GM18868 (cell line): ENCODE measurements at regions not wholly inside any gene's neighbourhood (a gene's known extent, or its start where the extent isn't known, plus 50 kb on each side); places are given as distances from the start of the nearest gene placed in this dataset.

Source experiments
- ATAC-seq: cut with Tn5 transposase; IDR thresholded peaks from one replicate; pipeline ENCODE4 v1.9.1; 2021; ENCODE audit warnings: mild to moderate bottlenecking, moderate library complexity; ENCODE audit not compliant: unreplicated experiment

- ATAC-seq, result no peak
Observed at GRCh38 chr1:235925016-235925415, 58.3 kb upstream of the LYST start.

GRCh38 chr1:235923466-235924021, 56.8 kb upstream of the LYST start:
- peak; percentile 75 for ATAC-seq

- ATAC-seq, result no peak
Observed at GRCh38 chr1:235920596-235921375, 54.1 kb upstream of the LYST start.

GRCh38 chr1:235919833-235920441, 53.2 kb upstream of the LYST start:
- ATAC-seq, result no peak

GRCh38 chr1:235919127-235919832, 52.6 kb upstream of the LYST start:
- ATAC-seq, result no peak

GRCh38 chr1:235918465-235918864, 51.8 kb upstream of the LYST start:
- no peak for ATAC-seq

GRCh38 chr1:235918032-235918431, 51.3 kb upstream of the LYST start:
- no peak for ATAC-seq

- peak; percentile 95 for ATAC-seq
Observed at GRCh38 chr1:235917267-235917811, 50.6 kb upstream of the LYST start.
